GM23338 (cell line): ENCODE measurements at regions not wholly inside any gene's neighbourhood (a gene's known extent, or its start where the extent isn't known, plus 50 kb on each side); places are given as distances from the start of the nearest gene placed in this dataset.

Source experiments
- ATAC-seq: fragments of 200-7000 bp; cut with Tn5 transposase; 3 replicates; pipeline ENCODE4 v1.9.1; 2020
- DNase-seq: peaks from one replicate; pipeline ENCODE4 v3.0.0-alpha.2; 2015; ENCODE audit warnings: low spot score
- H2AFZ ChIP-seq: fragments of 200-600 bp; sonication (generic); 2 replicates; pipeline ENCODE4 v1.8.0; 2016; ENCODE audit warnings: antibody characterized with exemption, mild to moderate bottlenecking, moderate library complexity
- H3F3A ChIP-seq: fragments of 200-600 bp; sonication (generic); replicated peaks from 2 replicates; pipeline ENCODE4 v1.8.0; 2017; ENCODE audit warnings: antibody characterized with exemption, mixed run types, low read depth
- H3K27ac ChIP-seq: fragments of 200-600 bp; sonication (generic); 2 replicates; pipeline ENCODE4 v1.6.1; 2016; ENCODE audit warnings: low read depth
- H3K27me3 ChIP-seq: fragments of 200-600 bp; sonication (generic); 2 replicates; pipeline ENCODE4 v1.8.0; 2016; ENCODE audit warnings: mild to moderate bottlenecking, mixed run types, moderate library complexity; ENCODE audit not compliant: insufficient read depth
- H3K36me3 ChIP-seq: fragments of 200-600 bp; sonication (generic); 2 replicates; pipeline ENCODE4 v1.8.0; 2016; ENCODE audit warnings: mild to moderate bottlenecking; ENCODE audit not compliant: insufficient read depth
- H3K4me1 ChIP-seq: fragments of 200-600 bp; sonication (generic); 2 replicates; pipeline ENCODE4 v1.8.0; 2016; ENCODE audit warnings: mild to moderate bottlenecking, moderate library complexity; ENCODE audit not compliant: insufficient read depth
- H3K4me2 ChIP-seq: fragments of 200-600 bp; sonication (generic); 2 replicates; pipeline ENCODE4 v1.7.1; 2017; ENCODE audit warnings: mixed run types
- H3K4me3 ChIP-seq: fragments of 200-600 bp; sonication (generic); 2 replicates; pipeline ENCODE4 v1.6.1; 2016; ENCODE audit warnings: mixed run types
- H3K79me2 ChIP-seq: fragments of 200-600 bp; sonication (generic); replicated peaks from 2 replicates; pipeline ENCODE4 v1.8.0; 2017; ENCODE audit warnings: mild to moderate bottlenecking; ENCODE audit not compliant: insufficient read depth
- H3K9me2 ChIP-seq: fragments of 200-600 bp; sonication (generic); 2 replicates; pipeline ENCODE4 v1.8.0; 2017; ENCODE audit not compliant: insufficient read depth
- H4K20me1 ChIP-seq: fragments of 200-600 bp; sonication (generic); replicated peaks from 2 replicates; pipeline ENCODE4 v1.8.0; 2017; ENCODE audit warnings: mild to moderate bottlenecking; ENCODE audit not compliant: insufficient read depth
- H3K27ac Mint-ChIP-seq: 2 replicates; pipeline ENCODE4 v1.8.0; 2020; ENCODE audit warnings: inconsistent platforms, mild to moderate bottlenecking, moderate library complexity, mixed read lengths
- H3K27me3 Mint-ChIP-seq: 3 replicates; pipeline ENCODE4 v1.8.0; 2022; ENCODE audit warnings: low read depth, mild to moderate bottlenecking, moderate library complexity, mixed read lengths, inconsistent platforms; ENCODE audit not compliant: insufficient read depth, poor library complexity
- H3K36me3 Mint-ChIP-seq: 3 replicates; pipeline ENCODE4 v1.8.0; 2021; ENCODE audit warnings: low read depth, mild to moderate bottlenecking, inconsistent platforms, moderate library complexity, mixed read lengths
- H3K4me1 Mint-ChIP-seq: 3 replicates; pipeline ENCODE4 v1.8.0; 2020; ENCODE audit warnings: mild to moderate bottlenecking, inconsistent platforms, mixed read lengths
- H3K4me3 Mint-ChIP-seq: 3 replicates; pipeline ENCODE4 v1.8.0; 2021; ENCODE audit warnings: moderate library complexity, mild to moderate bottlenecking, inconsistent platforms, mixed read lengths
- H3K9me3 Mint-ChIP-seq: 3 replicates; pipeline ENCODE4 v1.8.0; 2020; ENCODE audit warnings: moderate library complexity, mild to moderate bottlenecking, inconsistent platforms, mixed read lengths
- CREB1 ChIP-seq: fragments of 250-450 bp; sonication (Bioruptor Pico); IDR thresholded peaks from 2 replicates; pipeline ENCODE4 v1.5.0; 2020; ENCODE audit warnings: low read depth, mild to moderate bottlenecking, moderate library complexity
- CTCF ChIP-seq, 2 experiments: fragments of 200-600 bp in 1 of 2; sonication (generic) in 1 of 2; conservative IDR thresholded peaks; 2 replicates each; pipeline versions ENCODE4 v1.5.1 to v1.6.1; 2016 to 2017; ENCODE audit warnings: antibody characterized with exemption in 2 of 2, low read depth in 2 of 2, mild to moderate bottlenecking in 2 of 2, moderate library complexity in 1 of 2
- ETS1 ChIP-seq: IDR thresholded peaks from 2 replicates; pipeline ENCODE4 v1.6.1; 2016; ENCODE audit warnings: antibody characterized with exemption
- EZH2 ChIP-seq: fragments of 200-600 bp; sonication (generic); IDR thresholded peaks from one replicate; pipeline ENCODE4 v1.8.0; 2017; ENCODE audit warnings: antibody characterized with exemption, mild to moderate bottlenecking, low read depth; ENCODE audit not compliant: unreplicated experiment
- EZH2phosphoT487 ChIP-seq: fragments of 200-600 bp; sonication (generic); IDR thresholded peaks from one replicate; pipeline ENCODE4 v1.8.1; 2018; ENCODE audit warnings: antibody characterized with exemption; ENCODE audit not compliant: unreplicated experiment
- JUNB ChIP-seq: IDR thresholded peaks from one replicate; pipeline ENCODE4 v1.6.1; 2016; ENCODE audit warnings: antibody characterized with exemption; ENCODE audit not compliant: unreplicated experiment
- NANOG ChIP-seq: IDR thresholded peaks from 2 replicates; pipeline ENCODE4 v1.6.1; 2016; ENCODE audit warnings: antibody characterized with exemption, borderline replicate concordance
- POLR2AphosphoS5 ChIP-seq: IDR thresholded peaks from 2 replicates; pipeline ENCODE4 v1.6.1; 2016; ENCODE audit warnings: antibody characterized with exemption, low read depth
- REST ChIP-seq: IDR thresholded peaks from one replicate; pipeline ENCODE4 v1.6.1; 2018; ENCODE audit warnings: antibody characterized with exemption; ENCODE audit not compliant: unreplicated experiment
- STAT1 ChIP-seq: IDR thresholded peaks from one replicate; pipeline ENCODE4 v1.6.1; 2016; ENCODE audit warnings: antibody characterized with exemption; ENCODE audit not compliant: unreplicated experiment
- ZNF114 ChIP-seq: fragments of 250-450 bp; sonication (Bioruptor Pico); IDR thresholded peaks from 2 replicates; pipeline ENCODE4 v1.5.0; 2020; ENCODE audit warnings: mild to moderate bottlenecking, moderate library complexity
- ZNF331 ChIP-seq: fragments of 250-450 bp; sonication (Bioruptor Pico); IDR thresholded peaks from 2 replicates; pipeline ENCODE4 v1.5.0; 2020; ENCODE audit warnings: low read depth, mild to moderate bottlenecking, moderate library complexity
- ZNF462 ChIP-seq: fragments of 250-450 bp; sonication (Bioruptor Pico); IDR thresholded peaks from 2 replicates; pipeline ENCODE4 v1.5.0; 2020; ENCODE audit warnings: mild to moderate bottlenecking, moderate library complexity

GRCh38 chr1:29948581-29948980 is 712.3 kb downstream of the PTPRU start:
- H3K4me3 ChIP-seq = no peak overlapping the region
- no peak for ATAC-seq
- H3K27me3 ChIP-seq = no peaks in the 10 kb centered on the region
- no peak overlapping the region for H2AFZ ChIP-seq
- H3K36me3 ChIP-seq = no peaks in the 10 kb centered on the region
- no peaks in the 10 kb centered on the region for H3K9me2 ChIP-seq
- Mint-ChIP-seq H3K27me3 (peaks cover 4% of the 10 kb centered on the region), H3K4me3 (no peak overlapping the region), H3K36me3 (no peaks in the 10 kb centered on the region; the same call in 2 of the 3 replicates), H3K9me3 (peaks cover 3% of the 10 kb centered on the region; the same call in 2 of the 3 replicates), H3K27ac (peak overlapping the region; percentile 19; the same call in 1 of the 2 replicates), H3K4me1 (peaks cover 27% of the 10 kb centered on the region)
- peaks cover 11% of the 10 kb centered on the region for H3K4me1 ChIP-seq
- H3F3A ChIP-seq = no peaks in the 10 kb centered on the region
- no peak for TF ChIP-seq CREB1 (CRISPR knock-in tag)
- no peak for TF ChIP-seq ETS1
- TF ChIP-seq ZNF114 (CRISPR knock-in tag) = no peak
- TF ChIP-seq ZNF462 (CRISPR knock-in tag) = no peak
- TF ChIP-seq REST = no peak
- no peak for TF ChIP-seq JUNB
- no peak for TF ChIP-seq CTCF (conservative IDR thresholded peaks at IDR 0.05; ENCODE audit: low read depth in 2 of 2)
- no peak for TF ChIP-seq POLR2AphosphoS5
- TF ChIP-seq ZNF331 = no peak
- no peak for TF ChIP-seq NANOG
- no peak for TF ChIP-seq STAT1
- no peak for TF ChIP-seq EZH2phosphoT487
- TF ChIP-seq EZH2 = no peak
- no peaks in the 10 kb centered on the region for H3K79me2 ChIP-seq
- H3K4me2 ChIP-seq = no peak overlapping the region
- no peak for DNase-seq
- H4K20me1 ChIP-seq = no peaks in the 10 kb centered on the region
- H3K27ac ChIP-seq = no peak overlapping the region
